K562 (cell line): ENCODE measurements at regions not wholly inside any gene's neighbourhood (a gene's known extent, or its start where the extent isn't known, plus 50 kb on each side); places are given as distances from the start of the nearest gene placed in this dataset.

Experiments
- CBX8 ChIP-seq: fragments of 200-600 bp; sonication (generic); IDR thresholded peaks from 2 replicates; pipeline ENCODE4 v1.6.1; 2012; ENCODE audit warnings: borderline replicate concordance, mixed run types, low read depth, mild to moderate bottlenecking, moderate library complexity, mixed read lengths, low read length, control low read depth, inconsistent platforms; ENCODE audit not compliant: poor library complexity, severe bottlenecking; ENCODE audit errors: extremely low read depth
- CTCF ChIP-seq, 3 experiments: IDR thresholded peaks in 2 of 3; conservative IDR thresholded peaks in 1 of 3; 2 replicates each; pipeline ENCODE4 v1.5.1; 2011 to 2012; ENCODE audit warnings: low read length in 3 of 3, mild to moderate bottlenecking in 3 of 3, control low read depth in 2 of 3, improper control_type of control experiment in 1 of 3, inconsistent platforms in 1 of 3, low read depth in 1 of 3, mixed read lengths in 1 of 3, moderate library complexity in 1 of 3; ENCODE audit not compliant: insufficient read depth in 2 of 3
- GTF3C2 ChIP-seq: IDR thresholded peaks from 3 replicates; pipeline ENCODE4 v1.6.1; 2011; ENCODE audit warnings: borderline replicate concordance, mild to moderate bottlenecking, moderate library complexity; ENCODE audit not compliant: insufficient read length; ENCODE audit errors: extremely low read depth
- MAFK ChIP-seq: IDR thresholded peaks from 2 replicates; pipeline ENCODE4 v1.6.1; 2011; ENCODE audit warnings: low read length, improper control_type of control experiment
- NR2C2 ChIP-seq, 2 experiments: fragments of 200-800 bp in 1 of 2; sonication (Bioruptor generic) in 1 of 2; sonication (generic) in 1 of 2; formaldehyde crosslinking in 1 of 2; IDR thresholded peaks; 2 replicates each; pipeline versions ENCODE4 v1.6.1 to v1.8.0; 2016 to 2022; ENCODE audit warnings: mild to moderate bottlenecking in 1 of 2, missing compliant biosample characterization in 1 of 2, missing genetic modification characterization in 1 of 2, missing genetic modification reagents in 1 of 2
- POLR2A ChIP-seq: fragments of 450-650 bp; conservative IDR thresholded peaks from 2 replicates; pipeline ENCODE4 v1.6.1; 2016
- RBBP5 ChIP-seq: fragments of 200-600 bp; sonication (generic); IDR thresholded peaks from 2 replicates; pipeline ENCODE4 v1.6.1; 2012; ENCODE audit warnings: borderline replicate concordance, mild to moderate bottlenecking, low read length, control low read depth, inconsistent platforms; ENCODE audit not compliant: insufficient read depth, poor library complexity, severe bottlenecking
- RFX7 ChIP-seq: fragments of 250-450 bp; sonication (Bioruptor Pico); IDR thresholded peaks from 2 replicates; pipeline ENCODE4 v1.5.1; 2021; ENCODE audit warnings: mild to moderate bottlenecking
- SIN3A ChIP-seq, 2 experiments: fragments of 150-350 bp in 1 of 2; IDR thresholded peaks; 2 replicates each; pipeline ENCODE4 v1.6.1; 2011 to 2016; ENCODE audit warnings: borderline replicate concordance in 2 of 2, low read depth in 2 of 2, low read length in 2 of 2, mild to moderate bottlenecking in 2 of 2, moderate library complexity in 2 of 2; ENCODE audit not compliant: control insufficient read depth in 1 of 2

- no peak for TF ChIP-seq NR2C2 (CRISPR knock-in tag; IDR thresholded peaks at IDR 0.05)
- no peak for TF ChIP-seq NR2C2 (tag; IDR thresholded peaks at IDR 0.05)
- TF ChIP-seq CBX8: no peak
- no peak for TF ChIP-seq CTCF (IDR thresholded peaks at IDR 0.05 in 2 of 3, conservative IDR thresholded peaks at IDR 0.05 in 1 of 3; ENCODE audit: insufficient read depth in 2 of 3, low read depth in 1 of 3, low read length in 3 of 3)
- TF ChIP-seq POLR2A: no peak
- no peak for TF ChIP-seq MAFK
- no peak for TF ChIP-seq SIN3A (IDR thresholded peaks at IDR 0.05; ENCODE audit: borderline replicate concordance in 2 of 2, control insufficient read depth in 1 of 2, low read depth in 2 of 2, low read length in 2 of 2)
- TF ChIP-seq GTF3C2: no peak
- TF ChIP-seq RBBP5: no peak
- no peak for TF ChIP-seq RFX7 (CRISPR knock-in tag)
These were observed 282.9 kb upstream of the FLRT2 start for GRCh38 chr14:85247071-85247470.
